ENCODE measurements at regions not wholly inside any gene's neighbourhood (a gene's known extent, or its start where the extent isn't known, plus 50 kb on each side); places are given as distances from the start of the nearest gene placed in this dataset.

DNA sequence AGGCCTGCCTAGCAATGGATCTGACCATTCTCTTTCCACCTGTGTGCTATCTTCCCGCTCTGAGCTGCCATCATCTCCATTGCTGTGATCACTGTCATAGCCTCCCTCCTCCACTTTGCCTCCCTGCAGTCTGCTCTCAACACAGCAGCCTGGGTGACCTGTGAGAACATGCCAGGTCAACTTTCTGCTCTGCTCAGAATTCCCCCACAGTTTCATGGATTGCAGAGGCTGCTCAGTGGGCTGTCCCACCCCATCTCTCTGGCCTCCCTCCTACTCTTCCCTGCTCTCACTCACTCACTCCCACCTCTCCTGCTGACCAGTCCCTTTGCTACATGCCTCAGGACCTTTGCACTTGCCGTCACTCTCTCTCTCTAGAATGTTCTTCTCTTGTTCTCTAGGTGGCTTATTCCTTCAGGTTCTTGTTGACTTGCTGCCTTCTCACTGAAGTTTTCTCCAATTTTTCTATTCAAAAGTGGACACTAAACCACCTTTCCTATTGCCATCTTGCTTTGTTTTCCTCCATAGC lies 159.9 kb downstream of the CD83 start:
- TF ChIP-seq, protein P1, sequence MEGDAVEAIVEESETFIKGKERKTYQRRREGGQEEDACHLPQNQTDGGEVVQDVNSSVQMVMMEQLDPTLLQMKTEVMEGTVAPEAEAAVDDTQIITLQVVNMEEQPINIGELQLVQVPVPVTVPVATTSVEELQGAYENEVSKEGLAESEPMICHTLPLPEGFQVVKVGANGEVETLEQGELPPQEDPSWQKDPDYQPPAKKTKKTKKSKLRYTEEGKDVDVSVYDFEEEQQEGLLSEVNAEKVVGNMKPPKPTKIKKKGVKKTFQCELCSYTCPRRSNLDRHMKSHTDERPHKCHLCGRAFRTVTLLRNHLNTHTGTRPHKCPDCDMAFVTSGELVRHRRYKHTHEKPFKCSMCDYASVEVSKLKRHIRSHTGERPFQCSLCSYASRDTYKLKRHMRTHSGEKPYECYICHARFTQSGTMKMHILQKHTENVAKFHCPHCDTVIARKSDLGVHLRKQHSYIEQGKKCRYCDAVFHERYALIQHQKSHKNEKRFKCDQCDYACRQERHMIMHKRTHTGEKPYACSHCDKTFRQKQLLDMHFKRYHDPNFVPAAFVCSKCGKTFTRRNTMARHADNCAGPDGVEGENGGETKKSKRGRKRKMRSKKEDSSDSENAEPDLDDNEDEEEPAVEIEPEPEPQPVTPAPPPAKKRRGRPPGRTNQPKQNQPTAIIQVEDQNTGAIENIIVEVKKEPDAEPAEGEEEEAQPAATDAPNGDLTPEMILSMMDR (IDR thresholded peaks at IDR 0.05; ENCODE audit: poor library complexity), result no peak
- no peak for TF ChIP-seq EZH2 (IDR thresholded peaks at IDR 0.05; ENCODE audit: borderline replicate concordance)
